H1 (cell line): ENCODE measurements at regions not wholly inside any gene's neighbourhood (a gene's known extent, or its start where the extent isn't known, plus 50 kb on each side); places are given as distances from the start of the nearest gene placed in this dataset.

Source experiments
- CTCF ChIA-PET: fragments of 300-600 bp; sonication (Branson Sonifier 250); formaldehyde crosslinking; loops from one replicate; lab custom pipeline; 2021; ENCODE audit not compliant: partially characterized antibody; lab: Charles Lee
- POLR2A ChIA-PET: fragments of 300-600 bp; sonication (Branson Sonifier 250); formaldehyde crosslinking; loops from one replicate; lab custom pipeline; 2021; ENCODE audit warnings: inconsistent platforms; ENCODE audit not compliant: partially characterized antibody; lab: Charles Lee
- DNase-seq, 2 experiments: peaks; one replicate each; pipeline versions ENCODE4 v3.0.0 to v3.0.0-alpha.2; 2010 to 2022; ENCODE audit warnings: low spot score in 2 of 2, low read depth in 1 of 2, mixed read lengths in 1 of 2
- FAIRE-seq: peaks from 2 replicates; lab custom pipeline; 2011; peaks lifted over from hg19 to GRCh38; lab: Jason Lieb, UNC
- H2AFZ ChIP-seq: 2 replicates; pipeline ENCODE4 v1.8.1; 2012; ENCODE audit warnings: low read length, inconsistent platforms
- H2AK5ac ChIP-seq: 2 replicates; pipeline ENCODE4 v1.6.1; 2013; ENCODE audit warnings: low read depth, low read length
- H2BK120ac ChIP-seq: replicated peaks from 2 replicates; pipeline ENCODE3; 2013; ENCODE audit warnings: low read depth, low read length, inconsistent platforms
- H2BK12ac ChIP-seq: 2 replicates; pipeline ENCODE4 v1.6.1; 2013; ENCODE audit warnings: low read depth, low read length
- H2BK15ac ChIP-seq: 2 replicates; pipeline ENCODE4 v1.6.1; 2013; ENCODE audit warnings: low read length
- H2BK20ac ChIP-seq: 2 replicates; pipeline ENCODE4 v1.6.1; 2013; ENCODE audit warnings: low read length
- H2BK5ac ChIP-seq: 2 replicates; pipeline ENCODE4 v1.6.1; 2013; ENCODE audit warnings: low read depth, low read length
- H3K14ac ChIP-seq: 2 replicates; pipeline ENCODE4 v1.6.1; 2013; ENCODE audit warnings: inconsistent platforms; ENCODE audit not compliant: insufficient read length
- H3K18ac ChIP-seq: 2 replicates; pipeline ENCODE4 v1.6.1; 2013; ENCODE audit warnings: low read length; ENCODE audit errors: extremely low read depth
- H3K23ac ChIP-seq: 2 replicates; pipeline ENCODE4 v1.6.1; 2013; ENCODE audit warnings: inconsistent platforms; ENCODE audit not compliant: insufficient read length
- H3K23me2 ChIP-seq: 2 replicates; pipeline ENCODE4 v1.6.1; 2013; ENCODE audit warnings: low read depth, low read length
- H3K27ac ChIP-seq: 2 replicates; pipeline ENCODE4 v1.6.1; 2011; ENCODE audit warnings: low read depth, low read length, inconsistent platforms
- H3K27me3 ChIP-seq, 4 experiments: replicated peaks in 1 of 4; 1 replicate in 1 of 4; 2 replicates in 3 of 4; pipeline versions ENCODE4 v1.6.1 to v1.8.1; 2011 to 2013; ENCODE audit warnings: low read length in 3 of 4, mild to moderate bottlenecking in 3 of 4, inconsistent platforms in 2 of 4, mixed read lengths in 2 of 4, moderate library complexity in 1 of 4; ENCODE audit not compliant: control insufficient read depth in 3 of 4, insufficient read depth in 3 of 4; ENCODE audit errors: extremely low read depth in 1 of 4
- H3K36me3 ChIP-seq, 4 experiments: 2 replicates each; pipeline versions ENCODE4 v1.6.1 to v1.8.1; 2011 to 2013; ENCODE audit warnings: mild to moderate bottlenecking in 4 of 4, low read length in 3 of 4, moderate library complexity in 2 of 4, control low read depth in 1 of 4, inconsistent platforms in 1 of 4; ENCODE audit not compliant: insufficient read depth in 4 of 4, control insufficient read depth in 2 of 4
- H3K4ac ChIP-seq: replicated peaks from 2 replicates; pipeline ENCODE3; 2013; ENCODE audit warnings: low read length, low read depth, mixed read lengths, inconsistent platforms; ENCODE audit not compliant: insufficient read length
- H3K4me1 ChIP-seq, 4 experiments: replicated peaks in 1 of 4; 1 replicate in 1 of 4; 2 replicates in 3 of 4; pipeline versions ENCODE4 v1.6.1 to v1.8.1; 2011 to 2013; ENCODE audit warnings: low read length in 3 of 4, inconsistent platforms in 2 of 4, mixed read lengths in 1 of 4; ENCODE audit not compliant: insufficient read depth in 4 of 4, control insufficient read depth in 3 of 4
- H3K4me2 ChIP-seq, 2 experiments: 2 replicates each; pipeline versions ENCODE4 v1.6.1 to v1.8.1; 2011 to 2013; ENCODE audit warnings: low read depth in 2 of 2, low read length in 2 of 2, control low read depth in 1 of 2, inconsistent platforms in 1 of 2, mild to moderate bottlenecking in 1 of 2; ENCODE audit not compliant: insufficient read depth in 1 of 2
- H3K4me3 ChIP-seq, 4 experiments: fragments of 200-600, 300-600 bp in 1 of 4; sonication (generic), shearing (Covaris generic), sonication (Bioruptor Twin) in 1 of 4; 2 replicates each; pipeline versions ENCODE4 v1.5.1 to v1.8.1; 2011 to 2016; ENCODE audit warnings: low read length in 4 of 4, low read depth in 3 of 4, control low read depth in 2 of 4, inconsistent platforms in 2 of 4, mild to moderate bottlenecking in 2 of 4, mixed read lengths in 1 of 4, moderate library complexity in 1 of 4; ENCODE audit not compliant: insufficient read depth in 2 of 4; ENCODE audit errors: extremely low read depth in 1 of 4
- H3K56ac ChIP-seq: replicated peaks from 2 replicates; pipeline ENCODE3; 2013; ENCODE audit warnings: low read depth, mild to moderate bottlenecking, mixed read lengths, low read length, inconsistent platforms; ENCODE audit not compliant: insufficient read length
- H3K79me1 ChIP-seq: 2 replicates; pipeline ENCODE4 v1.6.1; 2013; ENCODE audit warnings: low read depth, low read length, control low read depth
- H3K79me2 ChIP-seq, 2 experiments: 2 replicates each; pipeline versions ENCODE4 v1.6.1 to v1.8.1; 2012 to 2013; ENCODE audit warnings: low read length in 2 of 2, mild to moderate bottlenecking in 2 of 2, inconsistent platforms in 1 of 2; ENCODE audit not compliant: insufficient read depth in 2 of 2, control insufficient read depth in 1 of 2
- H3K9ac ChIP-seq, 4 experiments: replicated peaks in 1 of 4; 1 replicate in 1 of 4; 2 replicates in 3 of 4; pipeline versions ENCODE4 v1.6.1 to v1.8.1; 2011 to 2013; ENCODE audit warnings: low read depth in 3 of 4, low read length in 3 of 4, control low read depth in 2 of 4, mild to moderate bottlenecking in 2 of 4, moderate library complexity in 2 of 4, inconsistent platforms in 1 of 4; ENCODE audit errors: extremely low read depth in 1 of 4
- H3K9me3 ChIP-seq, 2 experiments: 2 replicates each; pipeline versions ENCODE4 v1.6.1 to v1.8.1; 2012 to 2013; ENCODE audit warnings: mild to moderate bottlenecking in 2 of 2, moderate library complexity in 2 of 2, control low read depth in 1 of 2, inconsistent platforms in 1 of 2, low read depth in 1 of 2, low read length in 1 of 2, mixed read lengths in 1 of 2; ENCODE audit not compliant: insufficient read depth in 2 of 2
- H4K20me1 ChIP-seq, 2 experiments: replicated peaks in 1 of 2; 2 replicates each; pipeline versions ENCODE3 to v1.8.1; 2011 to 2013; ENCODE audit warnings: inconsistent platforms in 2 of 2, low read length in 2 of 2, mild to moderate bottlenecking in 1 of 2; ENCODE audit not compliant: insufficient read depth in 2 of 2, control insufficient read depth in 1 of 2
- H4K5ac ChIP-seq: 2 replicates; pipeline ENCODE4 v1.6.1; 2013; ENCODE audit warnings: low read length, low read depth, mixed read lengths, inconsistent platforms; ENCODE audit not compliant: insufficient read length
- H4K8ac ChIP-seq: 2 replicates; pipeline ENCODE4 v1.8.0; 2013; ENCODE audit warnings: mild to moderate bottlenecking, moderate library complexity, low read length, inconsistent platforms; ENCODE audit not compliant: insufficient read depth; ENCODE audit errors: extremely low read depth
- H4K91ac ChIP-seq: replicated peaks from 2 replicates; pipeline ENCODE3; 2013; ENCODE audit warnings: low read length, mixed read lengths, inconsistent platforms; ENCODE audit not compliant: insufficient read length
- BACH1 ChIP-seq: IDR thresholded peaks from 2 replicates; pipeline ENCODE4 v1.6.1; 2012; ENCODE audit warnings: low read length, improper control_type of control experiment
- CBX5 ChIP-seq: fragments of 300-800, 300-1000 bp; sonication (generic); IDR thresholded peaks from 2 replicates; pipeline ENCODE4 v1.7.1; 2016; ENCODE audit warnings: antibody characterized with exemption, low read length, low read depth
- CTBP2 ChIP-seq: IDR thresholded peaks from 2 replicates; pipeline ENCODE4 v1.7.0; 2011; ENCODE audit warnings: borderline replicate concordance, mild to moderate bottlenecking, moderate library complexity, mixed read lengths, low read length; ENCODE audit not compliant: insufficient read depth, insufficient read length
- GABPA ChIP-seq: IDR thresholded peaks from 2 replicates; pipeline ENCODE4 v1.6.1; 2011; ENCODE audit warnings: mild to moderate bottlenecking, low read length, moderate library complexity, borderline replicate concordance; ENCODE audit not compliant: insufficient read depth
- RNF2 ChIP-seq: fragments of 200-900, 300-1000 bp; sonication (generic); IDR thresholded peaks from 2 replicates; pipeline ENCODE4 v1.7.1; 2016; ENCODE audit warnings: borderline replicate concordance, low read depth, mild to moderate bottlenecking, antibody characterized with exemption, low read length; ENCODE audit not compliant: poor library complexity, severe bottlenecking; ENCODE audit errors: missing control alignments
- SP1 ChIP-seq: IDR thresholded peaks from 2 replicates; pipeline ENCODE4 v1.6.1; 2011; ENCODE audit warnings: low read depth, low read length
- SP2 ChIP-seq: IDR thresholded peaks from 2 replicates; pipeline ENCODE4 v1.6.1; 2012; ENCODE audit warnings: mild to moderate bottlenecking, low read length, inconsistent platforms

- POLR2A ChIA-PET, result interaction anchor here (0.6 kb wide), 1 partner anchor 594 kb away, joined by 3 read pairs; no protein-coding TSS in a partner anchor
- no peak overlapping the region for H3K27ac ChIP-seq
These were observed 374.4 kb upstream of the NWD2 start for GRCh38 chr4:36870121-36870520.

More at GRCh38 chr4:36870121-36870520, 374.4 kb upstream of the NWD2 start:
- Histone ChIP-seq H4K20me1 (no peaks in the 10 kb centered on the region), H3K4me2 (no peak overlapping the region), H4K5ac (no peak overlapping the region), H3K18ac (no peak overlapping the region), H3K79me1 (no peaks in the 10 kb centered on the region), H2AK5ac (no peak overlapping the region), H3K9me3 (no peaks in the 10 kb centered on the region), H3K27me3 (no peaks in the 10 kb centered on the region), H3K79me2 (no peaks in the 10 kb centered on the region), H3K56ac (no peak overlapping the region), H2BK5ac (no peak overlapping the region), H4K91ac (no peak overlapping the region), H2BK12ac (no peak overlapping the region), H3K4me1 (no peaks in the 10 kb centered on the region)
- FAIRE-seq, result no peak
- TF ChIP-seq SP2 (no peak), CBX5 (no peak), CTBP2 (no peak), SP1 (no peak), GABPA (no peak), RNF2 (no peak), BACH1 (no peak)
- TF ChIP-seq, all 59 proteins: peak for 0
- Histone ChIP-seq H3K4ac (no peak overlapping the region), H3K36me3 (no peaks in the 10 kb centered on the region), H3K4me3 (no peak overlapping the region), H4K8ac (no peak overlapping the region), H3K23ac (no peak overlapping the region), H3K9ac (no peak overlapping the region), H2BK20ac (no peak overlapping the region), H2AFZ (no peak overlapping the region), H3K14ac (no peak overlapping the region), H2BK120ac (no peak overlapping the region), H3K23me2 (no peaks in the 10 kb centered on the region), H2BK15ac (no peak overlapping the region)
- no peak for DNase-seq
- CTCF ChIA-PET, result no interaction called here
